Amygdala (tissue), 56 donors: ENCODE measurements at regions not wholly inside any gene's neighbourhood (a gene's known extent, or its start where the extent isn't known, plus 50 kb on each side); places are given as distances from the start of the nearest gene placed in this dataset.
"Not testable (repeated sequence)": the region's sequence is repeated elsewhere in the genome, so short reads cannot be mapped to it uniquely, and the experiment has no call there.

ENCODE experiments used
- DNase-seq, 56 donors: peaks; one replicate each; lab custom pipeline; 2025; lab: John Stamatoyannopoulos, UW

DNA sequence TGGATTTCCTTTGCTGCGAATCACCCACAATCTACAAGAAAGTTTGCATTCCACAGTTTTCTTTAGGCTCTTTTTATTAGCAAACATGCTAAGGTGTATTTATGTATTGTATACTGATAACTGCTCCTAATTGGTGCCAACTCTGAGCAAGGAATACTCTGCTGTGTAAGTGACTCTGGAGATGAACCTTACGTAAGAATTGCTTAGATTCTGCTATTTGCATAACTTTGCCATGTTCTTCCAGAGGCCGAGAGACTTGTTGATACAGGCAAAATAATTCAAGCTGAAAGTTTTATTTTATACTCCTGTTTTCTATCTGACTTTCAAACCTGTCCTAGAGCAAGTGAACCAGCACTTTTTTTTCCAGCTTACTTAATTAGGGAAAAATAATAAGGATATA, 461.3 kb downstream of the GJA1 start:
- no peak for DNase-seq

DNA sequence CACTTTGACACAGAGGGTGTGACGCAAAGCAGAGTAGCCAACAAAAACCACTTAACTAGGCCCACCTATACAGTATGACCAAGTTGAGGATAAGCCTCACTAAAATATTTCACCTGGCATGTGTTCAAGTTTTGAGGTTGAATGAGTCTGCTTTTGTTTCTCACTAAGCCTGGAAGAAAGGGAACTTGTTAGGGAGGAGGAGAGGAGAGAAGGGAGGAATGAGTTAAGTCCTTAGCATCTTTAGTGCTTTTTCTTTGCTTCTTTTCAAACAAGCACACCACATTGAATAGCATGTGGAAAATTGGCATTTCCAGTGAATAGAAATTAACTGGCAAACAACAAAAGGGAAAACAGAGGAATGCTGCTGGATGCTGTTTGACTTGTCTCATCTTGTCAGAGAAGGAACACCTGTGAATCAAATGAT, 461.9 kb downstream of the GJA1 start:
- no peak for DNase-seq

DNA sequence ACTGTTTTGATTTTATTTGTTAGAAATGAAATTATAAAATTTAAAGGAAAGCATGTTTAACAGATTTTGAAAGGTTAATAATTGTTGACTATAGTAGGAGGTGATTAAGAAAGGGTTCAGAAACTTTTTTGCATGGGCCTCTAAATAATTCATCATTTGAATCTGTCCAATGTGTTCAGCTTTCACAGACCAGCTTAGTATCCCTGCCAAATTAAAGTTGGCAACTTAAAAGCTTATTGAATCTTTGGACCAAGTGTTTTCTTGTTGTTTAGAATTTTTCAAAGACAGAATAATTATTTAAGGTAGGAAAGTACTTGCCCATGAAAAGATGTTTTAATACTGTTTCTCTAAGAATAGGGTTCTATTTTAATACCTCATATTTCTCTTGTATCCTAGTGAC, 466.0 kb downstream of the GJA1 start:
- DNase-seq: no peak

DNA sequence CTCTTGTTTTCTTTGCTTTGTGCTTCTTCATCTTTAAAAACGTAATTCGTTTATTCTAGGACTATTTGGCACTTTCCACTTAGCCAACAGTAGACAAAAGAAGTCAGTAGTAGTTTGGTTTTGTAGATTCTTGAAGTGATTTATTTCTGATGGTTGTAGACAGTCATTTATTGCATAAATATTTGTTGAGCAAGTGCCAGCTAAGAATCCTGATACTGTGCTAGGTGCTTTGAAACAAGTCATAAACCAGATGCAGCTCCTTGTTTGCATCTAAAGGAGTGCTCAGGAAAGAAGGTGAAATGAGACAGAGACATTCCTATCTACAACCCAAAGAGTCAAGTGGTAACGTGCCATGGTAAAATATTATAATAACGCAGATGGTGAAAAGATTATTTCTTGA, 469.1 kb downstream of the GJA1 start:
- no peak for DNase-seq

DNA sequence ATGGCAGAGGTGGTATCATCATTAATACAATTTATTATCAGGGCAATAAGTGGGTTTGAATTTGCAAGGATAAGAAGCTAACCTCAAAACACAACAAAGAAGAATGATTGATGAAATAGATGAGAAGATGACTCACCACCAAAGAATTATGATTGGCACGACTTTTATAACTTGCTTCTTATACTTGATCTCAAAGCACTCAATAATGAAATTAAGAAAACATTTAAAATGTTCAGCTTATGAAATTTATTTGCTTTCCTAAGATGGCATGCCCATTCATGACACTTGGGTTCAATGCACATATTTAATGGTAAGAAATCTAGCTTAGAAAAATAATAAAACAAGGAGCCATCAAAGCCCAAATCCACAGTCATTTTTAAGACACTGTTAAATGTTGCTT, 477.5 kb downstream of the GJA1 start:
- DNase-seq: no peak

DNA sequence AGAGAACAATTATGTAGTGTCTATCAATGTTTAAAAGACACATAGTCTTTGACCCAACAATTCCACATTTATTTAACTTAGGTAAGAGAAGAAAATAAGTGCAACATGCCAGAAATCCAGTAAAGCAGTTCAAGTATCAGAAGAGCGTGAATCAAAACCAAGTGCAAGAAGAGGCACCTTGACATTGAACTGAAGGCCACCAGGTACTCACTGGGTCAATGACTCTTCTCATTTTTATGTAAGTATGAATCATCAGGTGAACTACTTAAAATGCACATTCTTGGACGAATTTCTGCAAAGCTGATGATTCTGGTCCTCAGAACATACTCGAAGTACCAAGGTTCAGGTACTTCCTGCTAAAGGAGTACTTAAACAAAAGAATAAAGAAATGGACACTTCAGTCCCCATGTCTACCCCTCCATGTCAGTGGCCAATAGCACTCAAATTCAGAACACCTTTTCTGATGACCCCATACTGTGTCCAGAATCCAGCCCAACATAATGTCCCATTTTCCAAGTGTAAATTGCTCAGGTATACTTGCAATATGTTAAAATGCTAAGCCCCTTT, 481.9 kb downstream of the GJA1 start:
- no peak for DNase-seq

DNA sequence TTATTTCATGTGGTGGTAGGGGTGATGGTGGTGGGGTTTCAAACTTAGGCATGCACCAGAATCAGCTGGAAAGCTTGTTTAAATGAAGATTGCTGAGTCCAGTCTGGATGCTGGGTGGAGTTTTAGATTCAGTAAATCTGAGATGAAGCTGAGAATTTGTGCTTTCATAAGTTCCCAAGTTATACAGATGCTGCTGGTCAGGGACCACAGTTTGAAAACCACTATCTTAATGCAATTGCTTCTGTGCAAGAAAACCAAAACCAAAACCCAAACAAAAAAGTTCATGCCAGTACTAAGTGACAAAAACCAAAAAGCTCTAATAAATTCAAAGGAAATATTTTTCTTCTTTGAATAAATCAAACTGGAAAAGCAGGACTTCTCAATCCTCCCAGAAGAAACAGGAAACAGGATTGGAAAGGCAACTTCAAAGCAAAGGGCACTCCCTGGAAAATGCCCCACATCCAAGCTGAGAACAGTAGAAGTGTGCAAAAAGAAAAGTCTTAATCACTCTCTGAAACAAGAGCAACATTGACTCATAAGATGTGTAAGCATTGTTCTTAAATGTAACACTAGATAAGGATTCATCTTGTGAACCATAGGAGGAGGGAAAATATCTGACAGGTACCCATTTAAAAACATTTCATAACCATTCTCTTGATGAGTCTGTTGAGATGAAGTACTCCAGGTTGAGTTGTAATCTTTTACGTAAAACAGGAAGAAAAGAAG, 481.5 kb upstream of the HSF2 start:
- no peak for DNase-seq

DNA sequence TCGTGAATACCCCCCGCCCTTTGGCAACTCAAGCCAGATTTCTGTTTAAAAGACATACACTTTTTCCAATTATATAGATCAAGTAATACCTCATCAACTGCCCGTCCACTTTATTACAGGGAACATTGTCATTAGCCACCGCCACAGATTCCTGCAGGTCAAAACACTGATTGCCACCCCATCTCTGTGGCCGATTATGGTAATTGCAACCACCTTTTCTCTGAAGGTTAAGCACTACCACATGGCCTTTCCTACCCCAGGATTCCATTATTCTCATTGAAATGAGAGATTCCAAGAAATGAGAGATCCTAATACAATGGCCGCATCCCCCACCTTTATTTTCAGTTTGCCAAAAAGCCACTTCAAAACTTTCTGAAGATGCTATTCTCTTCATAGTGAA, 478.8 kb upstream of the HSF2 start:
- no peak for DNase-seq

DNA sequence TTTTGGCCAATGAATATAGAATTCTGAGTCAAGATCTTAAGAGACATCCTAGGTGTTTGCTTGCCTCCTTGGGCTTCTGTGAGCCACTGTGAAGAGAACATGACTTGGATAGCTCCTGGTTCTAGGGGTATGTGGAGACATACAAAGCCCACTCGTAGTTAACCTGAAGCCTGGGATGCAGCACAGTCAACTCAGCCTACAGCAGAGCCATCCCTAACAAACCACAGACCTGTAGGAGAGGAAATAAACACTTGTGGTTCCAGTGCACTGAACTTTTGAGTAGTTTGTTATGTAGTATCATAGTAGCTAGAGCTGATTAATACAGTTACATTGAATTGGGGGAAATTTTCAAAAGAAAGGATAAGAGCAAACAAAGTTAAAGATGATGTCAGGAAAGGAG, 474.4 kb upstream of the HSF2 start:
- DNase-seq: no peak

DNA sequence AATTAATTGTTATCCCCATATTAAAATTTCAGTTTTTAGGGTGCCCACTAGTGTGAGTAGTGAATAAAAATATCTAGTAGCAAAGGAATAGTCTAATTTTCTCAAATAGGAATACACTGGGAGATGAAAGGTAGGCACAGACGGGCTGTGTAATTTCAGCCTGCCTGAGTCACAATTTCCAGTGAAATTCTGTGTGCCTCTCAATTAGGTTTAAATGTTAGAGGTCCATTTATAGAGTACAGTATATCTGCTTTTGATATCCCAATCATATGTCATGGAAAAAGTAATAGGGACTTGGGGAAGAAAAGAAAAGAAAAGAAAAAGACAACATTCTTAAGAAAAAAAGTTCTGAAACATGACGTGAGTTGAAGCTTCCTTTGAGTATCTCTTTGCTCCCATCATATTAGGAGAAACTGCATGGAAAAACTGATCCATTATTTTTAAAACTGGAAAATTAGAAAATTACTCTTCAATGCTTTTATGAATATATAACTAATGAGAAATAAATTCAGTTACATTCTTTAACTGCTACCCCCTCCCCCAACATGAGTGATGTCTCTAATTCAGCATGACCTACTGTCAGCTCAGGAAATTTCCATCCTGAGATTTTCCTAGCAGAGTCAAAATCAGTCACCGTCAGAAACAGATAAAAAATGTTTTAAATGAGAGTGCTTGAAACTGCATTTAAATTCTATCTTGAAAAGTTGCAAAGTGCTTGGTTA, 473.8 kb upstream of the HSF2 start:
- DNase-seq: no peak

DNA sequence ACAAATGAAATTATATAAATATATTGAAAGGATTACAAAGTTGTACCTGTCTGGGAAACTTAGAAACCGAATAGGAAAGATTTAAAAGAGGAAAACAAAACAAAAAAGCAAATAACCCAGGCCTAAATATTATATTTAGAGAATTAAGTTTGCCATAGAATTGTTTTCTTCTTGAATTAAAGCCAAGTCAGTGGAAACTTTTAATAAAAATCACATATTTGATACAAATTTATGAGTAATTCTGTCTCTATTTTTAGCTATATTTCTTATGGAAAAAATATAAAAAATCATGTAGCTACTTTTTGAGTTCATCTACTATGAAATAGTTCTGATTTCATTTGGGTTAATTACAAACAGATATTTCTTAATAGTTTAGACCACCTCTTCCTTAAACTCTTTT, 470.2 kb upstream of the HSF2 start:
- no peak for DNase-seq

DNA sequence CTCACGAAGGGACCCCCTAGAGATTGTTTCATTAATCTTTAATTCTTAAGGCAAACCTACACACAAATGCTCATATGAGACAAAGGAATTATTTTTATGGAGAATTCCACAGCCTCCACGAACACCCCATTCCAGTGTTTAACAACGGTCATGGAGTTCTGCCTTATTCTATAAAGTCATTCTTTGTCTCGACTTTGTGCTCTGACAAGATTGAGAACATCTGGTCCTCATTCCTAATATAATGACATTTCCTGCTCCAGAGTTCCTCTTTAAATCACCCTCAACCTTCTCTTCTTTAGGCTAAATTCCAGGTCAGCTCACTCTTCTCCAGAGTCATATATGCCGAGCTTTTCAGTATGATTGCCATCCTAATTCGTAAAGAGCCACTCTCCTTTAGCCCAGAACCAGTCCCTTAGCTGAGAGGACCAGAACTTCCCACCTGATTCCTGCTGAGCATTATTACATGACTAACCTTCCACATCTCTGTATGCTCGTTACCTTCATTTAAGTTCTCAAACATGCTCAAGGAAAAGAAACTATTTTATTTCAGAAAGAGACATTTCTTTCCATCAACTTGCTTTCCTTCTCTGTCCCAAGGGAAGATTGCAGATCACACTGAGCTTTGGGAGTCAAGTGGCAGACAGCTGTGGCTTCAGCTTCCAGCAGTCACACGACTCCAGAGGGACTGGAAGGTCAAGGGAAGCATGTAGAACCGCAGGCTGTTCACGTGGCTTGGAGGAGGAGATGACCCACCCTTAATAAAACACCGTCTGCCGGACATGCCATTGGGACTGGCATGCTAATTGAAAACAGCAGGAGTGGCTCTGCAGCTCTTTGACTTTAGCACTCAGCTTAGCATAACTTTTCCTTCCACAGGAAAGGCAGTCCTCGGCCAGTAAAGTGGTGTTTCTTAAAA, 467.1 kb upstream of the HSF2 start:
- DNase-seq: no peak

DNA sequence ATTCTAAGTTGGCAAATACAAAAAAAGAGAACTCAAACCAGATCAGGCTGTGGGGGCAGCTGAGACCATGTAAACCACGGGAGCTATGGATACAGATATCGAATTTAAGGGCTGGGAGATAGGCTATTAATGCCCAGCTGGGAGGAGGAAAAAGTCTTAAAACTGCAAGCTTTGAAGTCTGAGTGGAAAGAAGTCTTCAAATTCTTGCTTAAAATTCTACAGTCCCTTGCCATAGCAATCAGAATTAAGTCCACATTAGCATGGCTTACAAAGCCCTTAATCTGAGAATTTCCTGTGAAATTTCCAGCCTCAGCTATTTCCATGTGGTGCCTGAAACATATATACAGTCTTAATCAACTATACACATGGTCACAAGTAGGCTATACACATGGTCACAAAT, 465.0 kb upstream of the HSF2 start:
- DNase-seq: no peak

DNA sequence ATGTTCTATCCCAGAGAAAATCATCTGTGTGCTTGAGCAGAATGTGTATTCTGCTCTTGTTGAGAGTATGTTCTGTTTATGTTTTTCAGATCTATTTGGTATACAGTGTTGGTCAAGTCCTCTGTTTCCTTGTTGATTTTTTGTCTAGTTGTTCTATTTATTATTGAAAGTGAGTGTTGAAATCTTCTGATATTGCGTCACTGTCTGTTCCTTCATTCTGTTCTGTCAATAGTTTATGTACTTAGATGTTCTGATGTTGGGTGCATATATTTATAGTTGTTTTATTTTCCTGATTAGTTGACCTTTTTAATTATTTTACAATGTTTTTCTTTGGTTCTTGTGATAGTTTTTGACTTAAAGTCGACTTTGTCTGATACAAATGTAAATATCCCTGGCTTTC, 458.7 kb upstream of the HSF2 start:
- DNase-seq: no peak

DNA sequence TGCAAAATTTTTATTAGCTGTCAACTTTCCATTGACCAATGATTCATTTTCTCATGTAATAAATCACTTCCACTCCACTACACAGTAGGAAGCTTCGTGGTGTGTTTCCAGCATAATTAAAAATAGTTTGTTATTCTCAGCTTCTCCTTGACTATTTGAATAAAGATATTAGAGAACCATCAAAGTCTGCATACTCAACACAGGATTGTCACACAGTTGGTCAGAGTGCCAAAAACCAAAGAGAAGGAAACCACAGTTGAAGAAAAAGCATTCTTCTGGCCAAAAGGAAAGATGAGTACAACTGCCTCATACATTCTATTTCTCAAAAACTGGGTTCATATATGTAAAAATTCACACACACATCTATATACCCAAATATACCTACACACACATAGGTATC, 455.1 kb upstream of the HSF2 start:
- DNase-seq: no peak

DNA sequence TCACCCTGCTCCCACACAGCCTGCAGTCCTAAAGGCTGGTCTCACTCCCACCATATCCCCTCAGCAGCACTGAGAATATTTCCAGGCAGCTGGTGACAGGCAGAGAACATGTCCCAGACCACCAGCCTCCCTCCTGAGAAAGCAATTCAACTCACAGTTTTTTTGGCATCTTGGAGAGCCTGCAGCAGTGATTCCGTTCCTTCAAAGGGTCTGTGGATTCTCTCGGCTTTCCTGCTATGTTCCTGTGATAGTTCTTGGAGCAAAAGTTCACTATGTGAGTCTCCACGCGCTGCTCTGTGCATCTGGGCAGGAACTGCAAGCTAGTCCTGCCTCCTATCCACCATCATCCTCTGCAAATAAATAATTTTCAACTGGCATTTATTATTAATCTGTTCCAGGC, 448.3 kb upstream of the HSF2 start:
- DNase-seq: no peak

DNA sequence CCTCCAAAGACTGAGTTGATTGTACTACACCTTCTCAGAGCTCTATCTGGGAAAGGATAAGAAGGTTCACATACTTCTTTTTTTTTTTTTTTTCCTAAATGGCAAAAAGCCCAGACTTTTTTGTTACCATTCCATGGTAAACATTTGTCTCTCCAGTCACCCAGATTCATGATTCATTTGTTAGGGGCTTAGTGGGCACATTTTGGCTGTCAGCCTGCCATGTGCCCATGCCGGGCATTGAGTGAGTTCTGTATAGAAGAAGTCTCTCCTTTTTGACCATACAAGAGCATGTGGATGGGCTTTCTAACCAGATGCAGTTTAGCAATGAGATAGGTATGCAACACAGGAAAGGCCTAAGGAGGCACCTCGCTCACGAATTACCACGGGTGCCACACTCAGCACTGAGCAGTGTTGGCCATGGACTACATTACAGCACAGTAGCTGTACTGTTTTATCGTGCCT, 447.5 kb upstream of the HSF2 start:
- DNase-seq: peak in 1 of 56 donors; percentile 5

DNA sequence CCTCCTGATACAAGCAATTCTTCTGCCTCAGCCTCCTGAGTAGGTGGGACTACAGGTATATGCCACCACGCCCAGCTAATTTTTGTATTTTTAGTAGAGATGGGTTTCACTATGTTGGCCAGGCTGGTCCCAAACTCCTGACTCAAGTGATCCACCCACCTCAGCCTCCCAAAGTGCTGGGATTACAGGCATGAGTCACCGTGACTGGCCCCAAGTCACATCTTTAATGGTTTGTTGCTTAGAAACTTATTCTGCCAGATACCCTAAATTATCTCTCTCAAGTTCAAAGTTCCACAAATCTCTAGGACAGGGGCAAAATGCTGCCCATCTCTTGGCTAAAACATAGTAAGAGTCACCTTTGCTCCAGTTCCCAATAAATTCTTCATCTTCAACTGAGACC, 444.1 kb upstream of the HSF2 start:
- DNase-seq: not testable (repeated sequence)

DNA sequence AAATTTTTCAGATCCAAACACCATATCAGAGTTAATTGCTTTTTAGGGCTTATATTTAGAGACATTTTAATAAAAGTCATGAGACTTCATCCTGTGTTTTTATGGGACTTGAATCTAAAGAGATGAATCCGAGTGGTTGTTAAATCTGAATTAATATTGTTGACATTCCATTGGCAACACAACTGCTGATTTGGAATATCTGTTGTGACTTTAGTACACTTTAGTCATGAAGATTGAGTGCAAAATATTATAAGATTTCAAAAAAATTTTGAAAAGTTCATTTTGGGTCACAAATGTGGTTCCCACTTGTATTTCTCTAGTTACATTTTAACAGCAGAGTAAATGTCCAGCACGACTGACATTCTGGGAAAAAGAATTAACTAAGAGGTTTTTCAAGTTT, 442.7 kb upstream of the HSF2 start:
- DNase-seq: no peak

DNA sequence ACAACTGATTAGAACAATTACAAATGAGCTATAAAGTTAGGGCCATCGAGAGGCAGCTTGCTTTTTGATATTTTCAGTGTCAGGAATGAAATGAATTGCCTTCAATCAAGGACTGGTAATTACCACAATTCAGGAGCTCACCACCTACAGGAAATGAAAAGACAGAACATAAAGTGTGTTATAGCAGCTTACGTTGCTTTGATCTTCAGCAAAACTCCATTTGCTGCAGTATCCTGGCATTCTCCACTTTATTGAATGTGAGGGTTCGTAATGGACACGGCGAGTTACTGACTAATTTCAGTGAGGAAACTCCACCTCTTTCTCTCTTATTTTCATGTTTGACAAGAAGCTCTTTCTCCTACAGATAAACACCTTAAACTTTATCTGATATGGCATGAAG, 440.0 kb upstream of the HSF2 start:
- no peak for DNase-seq

DNA sequence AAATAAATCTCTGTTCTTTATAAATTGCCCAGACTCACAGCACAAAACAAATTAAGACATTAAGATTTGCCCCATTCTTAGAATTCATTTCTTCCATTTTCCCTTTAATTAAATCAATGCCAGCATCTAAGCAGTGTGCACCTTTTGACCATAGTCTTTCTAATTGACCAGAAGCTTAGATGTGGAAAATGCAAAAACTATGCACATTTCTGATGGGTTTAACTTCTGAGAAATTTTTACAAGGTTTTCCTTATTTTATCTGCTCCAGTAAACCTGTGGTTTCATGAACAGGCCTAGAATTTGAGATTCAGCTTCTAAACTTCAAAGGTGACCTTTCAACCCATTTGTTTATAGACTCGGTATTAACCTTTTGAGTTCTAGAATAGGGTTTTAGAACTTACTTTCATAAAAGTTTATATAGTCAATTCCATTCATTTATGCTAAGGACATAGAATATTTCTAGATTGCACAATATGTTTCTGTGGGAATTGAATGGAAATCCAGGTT, 437.8 kb upstream of the HSF2 start:
- DNase-seq: no peak
